Sciatic nerve (tissue), 2 donors: ENCODE measurements at regions not wholly inside any gene's neighbourhood (a gene's known extent, or its start where the extent isn't known, plus 50 kb on each side); places are given as distances from the start of the nearest gene placed in this dataset.
"Not testable (repeated sequence)": the region's sequence is repeated elsewhere in the genome, so short reads cannot be mapped to it uniquely, and the experiment has no call there.

Source experiments
- ATAC-seq: fragments of 200-7000 bp; cut with Tn5 transposase; one replicate; pipeline ENCODE4 v1.9.1; 2020; ENCODE audit warnings: mild to moderate bottlenecking, moderate library complexity
- DNase-seq: peaks from one replicate; pipeline ENCODE4 v3.0.0-alpha.2; 2020; ENCODE audit warnings: low spot score
- intact Hi-C: fragments of 100-400 bp; cut with DNase I; formaldehyde crosslinking; loops from one replicate; pipeline ENCODE4 v1.14.2; 2022
- donor health status: DM: no; HTN: no; CAD: no.
- donor health status: DM: no; HTN: no; CAD: no.

- intact Hi-C loops = no loop called here
- ATAC-seq = no peak
- DNase-seq = no peak
Measured at GRCh38 chr18:70931942-70932814, 643.3 kb downstream of the SOCS6 start.

- ATAC-seq (no peak), DNase-seq (no peak)
- intact Hi-C loops = no loop called here
Measured at GRCh38 chr18:70920840-70921374, 632.1 kb downstream of the SOCS6 start.

- intact Hi-C loops = no loop called here
- ATAC-seq (no peak), DNase-seq (no peak)
Measured at GRCh38 chr18:70907673-70908072, 618.8 kb downstream of the SOCS6 start.

GRCh38 chr18:70892381-70892780, 603.5 kb downstream of the SOCS6 start:
- no peak for ATAC-seq
- intact Hi-C loops = no loop called here
- no peak for DNase-seq

GRCh38 chr18:70870292-70870691, 581.4 kb downstream of the SOCS6 start:
- intact Hi-C loops = no loop called here
- ATAC-seq = no peak

GRCh38 chr18:70848329-70848728, 559.5 kb downstream of the SOCS6 start:
- DNase-seq = no peak
- ATAC-seq = no peak
- intact Hi-C loops = no loop called here

More at GRCh38 chr18:70870292-70870691, 581.4 kb downstream of the SOCS6 start:
- no peak for DNase-seq

- intact Hi-C loops = no loop called here
- ATAC-seq (no peak), DNase-seq (no peak)
Measured at GRCh38 chr18:70840649-70841048, 551.8 kb downstream of the SOCS6 start.

- no peak for ATAC-seq
- intact Hi-C loops = no loop called here
Measured at GRCh38 chr18:70827632-70828031, 538.8 kb downstream of the SOCS6 start.

GRCh38 chr18:70826571-70826970, 537.7 kb downstream of the SOCS6 start:
- ATAC-seq (no peak), DNase-seq (no peak)
- intact Hi-C loops = no loop called here

More at GRCh38 chr18:70827632-70828031, 538.8 kb downstream of the SOCS6 start:
- DNase-seq = no peak

GRCh38 chr18:70822691-70823090, 533.8 kb downstream of the SOCS6 start:
- intact Hi-C loops = no loop called here
- DNase-seq = no peak
- ATAC-seq = no peak

- intact Hi-C loops = no loop called here
- no peak for DNase-seq
- no peak for ATAC-seq
Measured at GRCh38 chr18:70822117-70822516, 533.3 kb downstream of the SOCS6 start.

- intact Hi-C loops = no loop called here
- DNase-seq = no peak
- no peak for ATAC-seq
Measured at GRCh38 chr18:70808481-70809056, 519.7 kb downstream of the SOCS6 start.

GRCh38 chr18:70781860-70782453, 493.1 kb downstream of the SOCS6 start:
- intact Hi-C loops = no loop called here
- DNase-seq (no peak), ATAC-seq (no peak)

GRCh38 chr18:70766254-70766653, 477.4 kb downstream of the SOCS6 start:
- intact Hi-C loops, DNase-seq, ATAC-seq: not testable (repeated sequence)

- ATAC-seq (no peak), DNase-seq (no peak)
- intact Hi-C loops = no loop called here
Measured at GRCh38 chr18:70762812-70763211, 474.0 kb downstream of the SOCS6 start.

GRCh38 chr18:70758780-70759179, 469.9 kb downstream of the SOCS6 start:
- no peak for DNase-seq
- intact Hi-C loops = no loop called here
- no peak for ATAC-seq

GRCh38 chr18:70754486-70754885, 465.6 kb downstream of the SOCS6 start:
- DNase-seq (no peak), ATAC-seq (no peak)
- intact Hi-C loops = no loop called here

GRCh38 chr18:70732916-70733315, 444.1 kb downstream of the SOCS6 start:
- intact Hi-C loops = no loop called here
- DNase-seq = no peak
- no peak for ATAC-seq

- intact Hi-C loops = no loop called here
- ATAC-seq (no peak), DNase-seq (no peak)
Measured at GRCh38 chr18:70732188-70732587, 443.3 kb downstream of the SOCS6 start.

- no peak for DNase-seq
Measured at GRCh38 chr18:70720607-70721006, 431.8 kb downstream of the SOCS6 start.

More at GRCh38 chr18:70720607-70721006, 431.8 kb downstream of the SOCS6 start:
- intact Hi-C loops = no loop called here
- no peak for ATAC-seq
